ENCODE measurements at regions not wholly inside any gene's neighbourhood (a gene's known extent, or its start where the extent isn't known, plus 50 kb on each side); places are given as distances from the start of the nearest gene placed in this dataset.
A peak's percentile ranks its signal among the peaks of the same experiment; 100 is the strongest.

- TF ChIP-seq, protein P1, sequence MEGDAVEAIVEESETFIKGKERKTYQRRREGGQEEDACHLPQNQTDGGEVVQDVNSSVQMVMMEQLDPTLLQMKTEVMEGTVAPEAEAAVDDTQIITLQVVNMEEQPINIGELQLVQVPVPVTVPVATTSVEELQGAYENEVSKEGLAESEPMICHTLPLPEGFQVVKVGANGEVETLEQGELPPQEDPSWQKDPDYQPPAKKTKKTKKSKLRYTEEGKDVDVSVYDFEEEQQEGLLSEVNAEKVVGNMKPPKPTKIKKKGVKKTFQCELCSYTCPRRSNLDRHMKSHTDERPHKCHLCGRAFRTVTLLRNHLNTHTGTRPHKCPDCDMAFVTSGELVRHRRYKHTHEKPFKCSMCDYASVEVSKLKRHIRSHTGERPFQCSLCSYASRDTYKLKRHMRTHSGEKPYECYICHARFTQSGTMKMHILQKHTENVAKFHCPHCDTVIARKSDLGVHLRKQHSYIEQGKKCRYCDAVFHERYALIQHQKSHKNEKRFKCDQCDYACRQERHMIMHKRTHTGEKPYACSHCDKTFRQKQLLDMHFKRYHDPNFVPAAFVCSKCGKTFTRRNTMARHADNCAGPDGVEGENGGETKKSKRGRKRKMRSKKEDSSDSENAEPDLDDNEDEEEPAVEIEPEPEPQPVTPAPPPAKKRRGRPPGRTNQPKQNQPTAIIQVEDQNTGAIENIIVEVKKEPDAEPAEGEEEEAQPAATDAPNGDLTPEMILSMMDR (conservative IDR thresholded peaks at IDR 0.05; ENCODE audit: control insufficient read depth, insufficient read depth, low read depth, low read length) = no peak
- H3K4me3 ChIP-seq (ENCODE audit: control insufficient read depth, low read depth, low read length) = no peak overlapping the region
- no peak for DNase-seq (ENCODE audit: low read depth)
Observed at GRCh38 chr9:70470050-70471015, 55.9 kb upstream of the KLF9 start.

- DNase-seq (ENCODE audit: low read depth) = no peak
- TF ChIP-seq, protein P1 (conservative IDR thresholded peaks at IDR 0.05; ENCODE audit: control insufficient read depth, insufficient read depth, low read depth, low read length) = no peak
- no peak overlapping the region for H3K4me3 ChIP-seq (ENCODE audit: control insufficient read depth, low read depth, low read length)
Observed at GRCh38 chr9:70468291-70468690, 53.8 kb upstream of the KLF9 start.

DNA sequence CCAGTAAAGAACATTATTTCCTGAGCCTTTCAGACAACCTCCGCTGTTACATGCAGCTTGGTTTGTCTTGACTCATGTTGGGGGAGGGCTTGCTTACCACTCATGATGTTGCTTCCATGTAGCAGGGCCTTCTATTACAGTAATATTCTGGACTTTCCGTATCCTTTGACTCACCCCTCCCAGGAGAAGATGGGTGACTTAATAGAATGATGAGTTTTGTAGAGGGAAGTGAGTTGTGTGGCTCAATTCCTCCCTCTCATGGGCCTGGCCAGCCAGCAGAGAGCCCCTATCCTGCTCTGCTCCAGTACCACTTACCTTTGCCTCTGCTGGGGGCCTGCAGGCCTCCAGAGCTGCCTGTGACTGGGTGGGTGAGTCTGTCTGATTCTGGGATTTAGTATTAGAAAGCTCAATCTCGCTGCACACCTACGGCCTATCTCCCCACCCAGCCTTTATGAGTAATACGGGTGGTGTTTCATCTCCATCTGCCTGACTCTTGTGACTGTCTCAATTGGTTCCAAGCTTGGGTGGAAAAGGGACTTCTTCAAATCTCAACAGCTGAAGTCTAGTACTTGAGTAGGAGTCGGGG lies 52.6 kb upstream of the KLF9 start:
- no peak overlapping the region for H3K4me3 ChIP-seq (ENCODE audit: control insufficient read depth, low read depth, low read length)
- TF ChIP-seq, protein P1 (conservative IDR thresholded peaks at IDR 0.05; ENCODE audit: control insufficient read depth, insufficient read depth, low read depth, low read length) = peak; percentile 11
- peak; percentile 99 for DNase-seq (ENCODE audit: low read depth)

DNA sequence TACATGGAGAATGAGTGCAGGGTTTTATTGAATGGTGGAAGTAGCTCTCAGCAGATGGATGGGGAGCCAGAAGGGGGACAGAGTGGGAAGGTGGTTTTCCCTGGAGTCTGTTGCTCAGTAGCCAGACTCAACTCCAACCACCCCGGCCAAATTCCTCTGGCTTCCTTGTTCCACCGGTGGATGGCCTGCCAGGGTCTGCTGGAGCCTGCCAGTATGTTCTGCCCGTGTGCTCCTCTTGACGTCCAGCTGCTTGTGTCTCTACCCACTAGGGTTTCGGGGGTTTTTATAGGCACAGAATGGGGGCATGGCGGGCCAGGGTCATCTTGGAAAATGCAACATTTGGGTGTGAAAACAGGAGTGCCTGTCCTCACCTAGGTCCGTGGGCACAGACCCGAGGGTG lies 51.4 kb upstream of the KLF9 start:
- DNase-seq (ENCODE audit: low read depth) = no peak
- H3K4me3 ChIP-seq (ENCODE audit: control insufficient read depth, low read depth, low read length) = no peak overlapping the region
- TF ChIP-seq, protein P1 (conservative IDR thresholded peaks at IDR 0.05; ENCODE audit: control insufficient read depth, insufficient read depth, low read depth, low read length) = no peak

- no peak for DNase-seq (ENCODE audit: low read depth)
Observed at GRCh38 chr9:70465398-70465797, 50.9 kb upstream of the KLF9 start.

More at GRCh38 chr9:70465398-70465797, 50.9 kb upstream of the KLF9 start:
- TF ChIP-seq, protein P1 (conservative IDR thresholded peaks at IDR 0.05; ENCODE audit: control insufficient read depth, insufficient read depth, low read depth, low read length) = no peak
- no peak overlapping the region for H3K4me3 ChIP-seq (ENCODE audit: control insufficient read depth, low read depth, low read length)
